ENCODE measurements at regions not wholly inside any gene's neighbourhood (a gene's known extent, or its start where the extent isn't known, plus 50 kb on each side); places are given as distances from the start of the nearest gene placed in this dataset.

DNA sequence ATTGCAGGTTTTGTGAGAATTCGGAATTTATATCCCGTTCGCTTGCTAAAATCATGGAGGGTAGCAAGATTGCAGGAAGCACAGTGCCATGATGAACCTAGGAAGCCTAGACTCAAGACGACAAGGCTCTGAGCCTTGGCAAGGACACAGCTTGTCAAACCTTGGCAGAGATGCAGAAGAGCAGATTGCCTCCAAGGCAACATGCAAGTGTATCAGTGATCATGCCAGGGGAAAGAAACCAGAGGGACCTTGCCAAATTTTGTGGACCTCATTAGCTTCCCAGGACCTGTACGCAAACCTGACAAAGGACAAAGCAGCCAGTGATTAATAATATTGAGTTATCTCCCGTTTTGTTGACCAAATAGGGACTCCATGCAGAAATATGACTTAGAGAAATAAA lies 159.7 kb downstream of the GOLIM4 start:
- H2AFZ ChIP-seq (ENCODE audit: low read depth, low read length), result no peak overlapping the region
- no peak overlapping the region for H3K4me2 ChIP-seq (ENCODE audit: low read length)
- no peaks in the 10 kb centered on the region for H3K79me2 ChIP-seq (replicated peaks; ENCODE audit: insufficient read depth, low read length)
- no peaks in the 10 kb centered on the region for H3K9me3 ChIP-seq (ENCODE audit: low read length)
- H3K9me2 ChIP-seq (ENCODE audit: insufficient read depth, low read length), result no peaks in the 10 kb centered on the region
- H4K20me1 ChIP-seq (ENCODE audit: insufficient read depth), result no peaks in the 10 kb centered on the region
- H3K4me3 ChIP-seq (ENCODE audit: low read length), result no peak overlapping the region
- no peaks in the 10 kb centered on the region for H3K36me3 ChIP-seq (ENCODE audit: insufficient read depth, low read length)
- no peaks in the 10 kb centered on the region for H3F3A ChIP-seq (ENCODE audit: insufficient read depth, low read length, poor library complexity, severe bottlenecking)
- H3K27me3 ChIP-seq (ENCODE audit: insufficient read depth, low read depth, low read length), result no peaks in the 10 kb centered on the region
- no peak overlapping the region for H3K27ac ChIP-seq (ENCODE audit: low read length)
- no peak overlapping the region for H3K9ac ChIP-seq (ENCODE audit: low read length)
- TF ChIP-seq TAF1 (IDR thresholded peaks at IDR 0.05; ENCODE audit: low read depth) (no peak), EP300 (conservative IDR thresholded peaks at IDR 0.05; ENCODE audit: poor library complexity, severe bottlenecking) (no peak), EZH2 (IDR thresholded peaks at IDR 0.05; ENCODE audit: borderline replicate concordance, insufficient read depth, low read length, poor library complexity, severe bottlenecking) (no peak), SMC3 (conservative IDR thresholded peaks at IDR 0.05; ENCODE audit: poor library complexity) (no peak), POLR2AphosphoS5 (IDR thresholded peaks at IDR 0.05) (no peak), CTCF (IDR thresholded peaks at IDR 0.05; ENCODE audit: poor library complexity, severe bottlenecking) (no peak), RAD21 (conservative IDR thresholded peaks at IDR 0.05) (no peak), MXI1 (conservative IDR thresholded peaks at IDR 0.05; ENCODE audit: poor library complexity, severe bottlenecking) (no peak)
- TF ChIP-seq, protein P1, sequence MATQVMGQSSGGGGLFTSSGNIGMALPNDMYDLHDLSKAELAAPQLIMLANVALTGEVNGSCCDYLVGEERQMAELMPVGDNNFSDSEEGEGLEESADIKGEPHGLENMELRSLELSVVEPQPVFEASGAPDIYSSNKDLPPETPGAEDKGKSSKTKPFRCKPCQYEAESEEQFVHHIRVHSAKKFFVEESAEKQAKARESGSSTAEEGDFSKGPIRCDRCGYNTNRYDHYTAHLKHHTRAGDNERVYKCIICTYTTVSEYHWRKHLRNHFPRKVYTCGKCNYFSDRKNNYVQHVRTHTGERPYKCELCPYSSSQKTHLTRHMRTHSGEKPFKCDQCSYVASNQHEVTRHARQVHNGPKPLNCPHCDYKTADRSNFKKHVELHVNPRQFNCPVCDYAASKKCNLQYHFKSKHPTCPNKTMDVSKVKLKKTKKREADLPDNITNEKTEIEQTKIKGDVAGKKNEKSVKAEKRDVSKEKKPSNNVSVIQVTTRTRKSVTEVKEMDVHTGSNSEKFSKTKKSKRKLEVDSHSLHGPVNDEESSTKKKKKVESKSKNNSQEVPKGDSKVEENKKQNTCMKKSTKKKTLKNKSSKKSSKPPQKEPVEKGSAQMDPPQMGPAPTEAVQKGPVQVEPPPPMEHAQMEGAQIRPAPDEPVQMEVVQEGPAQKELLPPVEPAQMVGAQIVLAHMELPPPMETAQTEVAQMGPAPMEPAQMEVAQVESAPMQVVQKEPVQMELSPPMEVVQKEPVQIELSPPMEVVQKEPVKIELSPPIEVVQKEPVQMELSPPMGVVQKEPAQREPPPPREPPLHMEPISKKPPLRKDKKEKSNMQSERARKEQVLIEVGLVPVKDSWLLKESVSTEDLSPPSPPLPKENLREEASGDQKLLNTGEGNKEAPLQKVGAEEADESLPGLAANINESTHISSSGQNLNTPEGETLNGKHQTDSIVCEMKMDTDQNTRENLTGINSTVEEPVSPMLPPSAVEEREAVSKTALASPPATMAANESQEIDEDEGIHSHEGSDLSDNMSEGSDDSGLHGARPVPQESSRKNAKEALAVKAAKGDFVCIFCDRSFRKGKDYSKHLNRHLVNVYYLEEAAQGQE (IDR thresholded peaks at IDR 0.05; ENCODE audit: borderline replicate concordance), result no peak

DNA sequence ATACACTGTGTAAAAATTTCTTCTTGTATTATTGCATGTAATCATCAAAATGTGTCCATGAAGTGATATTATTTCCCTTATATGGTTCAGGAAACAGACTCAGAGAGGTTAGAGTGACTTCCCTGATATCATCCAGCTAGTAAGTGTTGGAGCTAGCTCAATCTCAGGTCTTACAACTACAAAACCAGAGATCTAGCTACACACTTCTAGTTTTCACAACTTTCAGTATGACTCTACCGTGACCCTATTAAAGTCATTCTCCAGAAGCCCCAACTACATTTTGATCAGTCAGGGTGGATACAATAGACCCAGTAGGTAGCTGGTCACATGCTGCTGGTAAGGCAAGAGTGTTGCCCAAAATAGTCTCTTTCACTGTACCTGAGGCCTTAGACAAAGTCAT lies 165.3 kb downstream of the GOLIM4 start:
- no peaks in the 10 kb centered on the region for H3K9me2 ChIP-seq (ENCODE audit: insufficient read depth, low read length)
- H4K20me1 ChIP-seq (ENCODE audit: insufficient read depth), result no peaks in the 10 kb centered on the region
- H3K4me3 ChIP-seq (ENCODE audit: low read length), result no peak overlapping the region
- no peaks in the 10 kb centered on the region for H3K79me2 ChIP-seq (replicated peaks; ENCODE audit: insufficient read depth, low read length)
- H2AFZ ChIP-seq (ENCODE audit: low read depth, low read length), result no peak overlapping the region
- no peak overlapping the region for H3K9ac ChIP-seq (ENCODE audit: low read length)
- no peaks in the 10 kb centered on the region for H3K27me3 ChIP-seq (ENCODE audit: insufficient read depth, low read depth, low read length)
- H3F3A ChIP-seq (ENCODE audit: insufficient read depth, low read length, poor library complexity, severe bottlenecking), result no peaks in the 10 kb centered on the region
- H3K27ac ChIP-seq (ENCODE audit: low read length), result no peak overlapping the region
- no peaks in the 10 kb centered on the region for H3K36me3 ChIP-seq (ENCODE audit: insufficient read depth, low read length)
- H3K4me2 ChIP-seq (ENCODE audit: low read length), result no peak overlapping the region
- TF ChIP-seq MXI1 (conservative IDR thresholded peaks at IDR 0.05; ENCODE audit: poor library complexity, severe bottlenecking) (no peak), EP300 (conservative IDR thresholded peaks at IDR 0.05; ENCODE audit: poor library complexity, severe bottlenecking) (no peak), TAF1 (IDR thresholded peaks at IDR 0.05; ENCODE audit: low read depth) (no peak), EZH2 (IDR thresholded peaks at IDR 0.05; ENCODE audit: borderline replicate concordance, insufficient read depth, low read length, poor library complexity, severe bottlenecking) (no peak), SMC3 (conservative IDR thresholded peaks at IDR 0.05; ENCODE audit: poor library complexity) (no peak), CTCF (IDR thresholded peaks at IDR 0.05; ENCODE audit: poor library complexity, severe bottlenecking) (no peak), POLR2AphosphoS5 (IDR thresholded peaks at IDR 0.05) (no peak), RAD21 (conservative IDR thresholded peaks at IDR 0.05) (no peak)
- TF ChIP-seq, protein P1 (IDR thresholded peaks at IDR 0.05; ENCODE audit: borderline replicate concordance), result no peak
- no peaks in the 10 kb centered on the region for H3K9me3 ChIP-seq (ENCODE audit: low read length)

Measured in neural cell (in vitro differentiated cells).